WTC11 (cell line): ENCODE measurements at regions not wholly inside any gene's neighbourhood (a gene's known extent, or its start where the extent isn't known, plus 50 kb on each side); places are given as distances from the start of the nearest gene placed in this dataset.

Experiments
- AR ChIP-seq: fragments of 250-450 bp; sonication (Bioruptor Pico); IDR thresholded peaks from 2 replicates; pipeline ENCODE4 v1.9.0; 2021; ENCODE audit warnings: mild to moderate bottlenecking
- CTCF ChIP-seq: fragments of 200-600 bp; IDR thresholded peaks from 2 replicates; pipeline ENCODE4 v1.8.0; 2022; ENCODE audit warnings: antibody characterized with exemption
- E2F5 ChIP-seq: sonication (generic); formaldehyde crosslinking; IDR thresholded peaks from 2 replicates; pipeline ENCODE4 v1.8.1; 2022; ENCODE audit warnings: mild to moderate bottlenecking, moderate library complexity, missing genetic modification reagents
- ETV6 ChIP-seq: sonication (generic); formaldehyde crosslinking; IDR thresholded peaks from 2 replicates; pipeline ENCODE4 v1.8.1; 2022; ENCODE audit warnings: mild to moderate bottlenecking, missing genetic modification reagents
- NR1H2 ChIP-seq: sonication (generic); formaldehyde crosslinking; IDR thresholded peaks from 2 replicates; pipeline ENCODE4 v1.9.0; 2021; ENCODE audit warnings: mild to moderate bottlenecking, moderate library complexity, missing genetic modification reagents
- SMAD4 ChIP-seq: sonication (generic); formaldehyde crosslinking; IDR thresholded peaks from 2 replicates; pipeline ENCODE4 v1.8.0; 2022; ENCODE audit warnings: mild to moderate bottlenecking, missing genetic modification reagents
- SP1 ChIP-seq: sonication (generic); formaldehyde crosslinking; conservative IDR thresholded peaks from 2 replicates; pipeline ENCODE4 v1.8.1; 2022; ENCODE audit warnings: missing genetic modification reagents
- STAT6 ChIP-seq: sonication (generic); formaldehyde crosslinking; conservative IDR thresholded peaks from 2 replicates; pipeline ENCODE4 v1.8.1; 2023; ENCODE audit warnings: mild to moderate bottlenecking, low read depth, missing genetic modification reagents, moderate library complexity
- TCF7 ChIP-seq: sonication (generic); formaldehyde crosslinking; IDR thresholded peaks from 2 replicates; pipeline ENCODE4 v1.8.0; 2022; ENCODE audit warnings: mild to moderate bottlenecking, low read depth, missing genetic modification reagents, moderate library complexity
- USF2 ChIP-seq: sonication (generic); formaldehyde crosslinking; IDR thresholded peaks from 2 replicates; pipeline ENCODE4 v1.8.1; 2023; ENCODE audit warnings: mild to moderate bottlenecking, missing genetic modification reagents, moderate library complexity
- ZNF512 ChIP-seq: sonication (generic); formaldehyde crosslinking; IDR thresholded peaks from 2 replicates; pipeline ENCODE4 v1.8.1; 2022; ENCODE audit warnings: missing genetic modification reagents, borderline replicate concordance

- TF ChIP-seq NR1H2 (no peak), CTCF (no peak), SP1 (CRISPR knock-in tag) (no peak), ZNF512 (no peak), USF2 (no peak), STAT6 (CRISPR knock-in tag) (no peak), AR (CRISPR knock-in tag) (no peak), TCF7 (CRISPR knock-in tag) (no peak), ETV6 (no peak), SMAD4 (CRISPR knock-in tag) (no peak), E2F5 (CRISPR knock-in tag) (no peak)
Measured at GRCh38 chr6:164308339-164308738, 893.8 kb downstream of the QKI start.
